ENCODE measurements at regions not wholly inside any gene's neighbourhood (a gene's known extent, or its start where the extent isn't known, plus 50 kb on each side); places are given as distances from the start of the nearest gene placed in this dataset.
"Not testable (repeated sequence)": the region's sequence is repeated elsewhere in the genome, so short reads cannot be mapped to it uniquely, and the experiment has no call there.

DNA sequence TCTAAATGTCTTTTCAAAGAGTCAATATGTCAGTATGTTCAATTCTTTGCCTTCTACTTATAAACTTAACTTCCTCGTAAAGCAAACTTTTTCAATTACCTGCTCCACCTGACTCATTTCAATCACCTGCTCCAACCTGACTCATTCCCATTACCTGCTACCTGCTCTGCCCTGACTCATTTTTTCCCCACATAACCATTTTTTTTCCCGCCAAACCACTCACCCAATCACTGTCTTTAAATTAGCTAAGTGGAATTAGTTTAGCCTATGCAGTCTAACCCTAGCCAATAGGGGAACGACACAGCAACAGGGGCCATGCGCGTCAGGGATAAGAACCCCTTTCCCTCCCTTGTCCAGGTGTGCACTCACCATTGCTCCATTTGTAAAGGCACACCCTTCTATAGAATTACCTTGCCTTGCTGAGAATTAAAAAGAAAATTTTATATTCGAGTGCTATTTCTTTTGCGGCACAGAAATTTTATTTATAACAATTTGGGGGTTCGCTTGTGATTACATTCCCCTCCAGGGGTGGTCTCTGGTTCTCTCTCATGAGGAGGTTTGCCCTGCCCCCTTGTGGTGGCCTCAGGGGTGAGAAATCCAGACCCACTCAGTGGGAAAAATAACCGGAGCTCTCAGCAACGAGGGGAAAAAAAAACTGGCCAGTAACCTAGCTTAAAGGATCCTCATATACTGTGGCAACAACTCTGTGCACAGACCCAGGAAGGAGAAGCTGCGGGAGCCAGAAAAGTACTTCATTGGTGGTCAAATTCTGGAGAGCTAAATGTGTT lies 193.1 kb downstream of the ZNF486 start:
- no peak overlapping the region for H3K27ac Mint-ChIP-seq
- POLR2A ChIA-PET, result no interaction called here
- DNase-seq, result peak; percentile 15

DNA sequence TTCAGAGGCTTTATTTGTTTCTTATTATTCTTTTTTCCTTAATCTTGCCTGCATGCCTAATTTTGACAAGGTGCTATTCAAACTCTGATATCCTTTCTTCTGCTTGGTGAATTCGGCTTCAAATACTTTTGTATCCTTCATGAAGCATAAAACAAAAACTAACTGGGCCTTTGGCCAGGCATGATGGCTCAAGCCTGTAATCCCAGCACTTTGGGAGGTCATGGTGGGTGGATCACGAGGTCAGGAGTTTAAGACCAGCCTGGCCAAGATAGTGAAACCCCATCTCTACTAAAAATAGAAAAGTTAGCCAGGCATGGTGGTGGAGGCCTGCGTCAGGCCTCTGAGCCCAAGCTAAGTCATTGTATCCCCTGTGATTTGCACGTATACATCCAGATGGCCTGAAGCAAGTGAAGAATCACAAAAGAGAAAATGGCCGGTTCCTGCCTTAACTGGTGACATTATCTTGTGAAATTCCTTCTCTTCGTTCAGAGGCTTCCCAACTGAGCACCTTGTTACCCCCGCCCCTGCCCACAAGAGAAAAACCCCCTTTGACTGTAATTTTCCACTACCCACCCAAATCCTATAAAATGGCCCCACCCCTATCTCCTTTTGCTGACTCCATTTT lies 191.9 kb downstream of the ZNF486 start:
- H3K4me1 Mint-ChIP-seq (ENCODE audit: low read depth); POLR2A ChIA-PET; H3K36me3 Mint-ChIP-seq (ENCODE audit: low read depth); H3K27me3 Mint-ChIP-seq; H3K27ac Mint-ChIP-seq; CTCF ChIA-PET; DNase-seq; ATAC-seq; intact Hi-C loops (cut with micrococcal nuclease); H3K4me3 Mint-ChIP-seq: not testable (repeated sequence)
- peaks cover 13% of the 10 kb centered on the region for H3K9me3 Mint-ChIP-seq

More for the DNA sequence above, 193.1 kb downstream of the ZNF486 start:
- CTCF ChIA-PET, result no interaction called here
- peaks cover 16% of the 10 kb centered on the region for H3K9me3 Mint-ChIP-seq
- intact Hi-C loops (cut with micrococcal nuclease), result no loop called here
- TF ChIP-seq, protein P1, sequence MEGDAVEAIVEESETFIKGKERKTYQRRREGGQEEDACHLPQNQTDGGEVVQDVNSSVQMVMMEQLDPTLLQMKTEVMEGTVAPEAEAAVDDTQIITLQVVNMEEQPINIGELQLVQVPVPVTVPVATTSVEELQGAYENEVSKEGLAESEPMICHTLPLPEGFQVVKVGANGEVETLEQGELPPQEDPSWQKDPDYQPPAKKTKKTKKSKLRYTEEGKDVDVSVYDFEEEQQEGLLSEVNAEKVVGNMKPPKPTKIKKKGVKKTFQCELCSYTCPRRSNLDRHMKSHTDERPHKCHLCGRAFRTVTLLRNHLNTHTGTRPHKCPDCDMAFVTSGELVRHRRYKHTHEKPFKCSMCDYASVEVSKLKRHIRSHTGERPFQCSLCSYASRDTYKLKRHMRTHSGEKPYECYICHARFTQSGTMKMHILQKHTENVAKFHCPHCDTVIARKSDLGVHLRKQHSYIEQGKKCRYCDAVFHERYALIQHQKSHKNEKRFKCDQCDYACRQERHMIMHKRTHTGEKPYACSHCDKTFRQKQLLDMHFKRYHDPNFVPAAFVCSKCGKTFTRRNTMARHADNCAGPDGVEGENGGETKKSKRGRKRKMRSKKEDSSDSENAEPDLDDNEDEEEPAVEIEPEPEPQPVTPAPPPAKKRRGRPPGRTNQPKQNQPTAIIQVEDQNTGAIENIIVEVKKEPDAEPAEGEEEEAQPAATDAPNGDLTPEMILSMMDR (IDR thresholded peaks at IDR 0.05), result no peak
- no peaks in the 10 kb centered on the region for H3K27me3 Mint-ChIP-seq
- ATAC-seq, result no peak
- H3K4me1 Mint-ChIP-seq (ENCODE audit: low read depth), result peaks cover 2% of the 10 kb centered on the region
- no peak overlapping the region for H3K4me3 Mint-ChIP-seq
- H3K36me3 Mint-ChIP-seq (ENCODE audit: low read depth), result no peaks in the 10 kb centered on the region

DNA sequence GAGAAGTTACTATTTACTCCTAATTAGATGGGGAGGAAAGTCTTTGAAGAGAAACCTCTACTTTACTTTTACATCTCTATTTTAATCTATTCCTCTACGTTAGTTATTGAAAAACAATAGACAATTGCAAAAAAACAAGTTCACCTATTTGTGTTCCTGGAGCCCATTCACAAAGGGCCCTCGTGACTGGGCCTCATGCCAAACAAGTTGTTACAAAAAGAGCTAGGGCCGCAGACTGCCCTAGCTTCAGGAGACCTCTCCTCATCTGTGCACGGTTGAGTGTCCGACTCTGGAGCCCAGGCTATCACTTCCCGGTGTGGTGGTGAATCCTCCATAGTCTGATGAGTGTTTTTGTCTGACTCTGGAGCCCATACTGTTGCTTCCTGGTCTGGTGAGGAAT lies 190.9 kb downstream of the ZNF486 start:
- ATAC-seq, result no peak
- TF ChIP-seq, protein P1 (IDR thresholded peaks at IDR 0.05), result no peak
- Mint-ChIP-seq H3K27ac (no peak overlapping the region), H3K4me3 (no peak overlapping the region), H3K4me1 (ENCODE audit: low read depth) (peaks cover 2% of the 10 kb centered on the region), H3K36me3 (ENCODE audit: low read depth) (no peaks in the 10 kb centered on the region), H3K27me3 (no peaks in the 10 kb centered on the region), H3K9me3 (peaks cover 13% of the 10 kb centered on the region)
- DNase-seq, result no peak
- intact Hi-C loops (cut with micrococcal nuclease), result no loop called here
- ChIA-PET POLR2A (no interaction called here), CTCF (no interaction called here)

DNA sequence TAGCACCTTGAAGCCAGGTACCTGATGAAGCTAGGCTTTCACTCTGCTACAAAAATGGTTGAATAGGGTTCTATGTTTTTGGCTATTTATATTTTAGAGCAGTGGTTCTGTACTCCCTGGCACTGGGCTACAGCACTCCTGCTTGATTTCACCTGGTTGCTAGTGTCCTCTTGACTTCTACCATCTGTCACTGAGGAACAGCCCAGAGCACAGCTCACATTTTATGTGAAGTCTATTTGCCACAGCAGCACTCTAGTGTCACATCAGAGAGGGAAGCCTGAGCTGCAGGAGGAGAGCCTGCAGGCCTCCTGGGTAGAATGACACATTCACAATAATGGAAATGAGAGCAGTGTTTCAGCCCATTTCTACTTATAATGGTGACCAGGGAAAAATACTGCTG lies 184.2 kb downstream of the ZNF486 start:
- intact Hi-C loops (cut with micrococcal nuclease), result no loop called here
- Mint-ChIP-seq H3K4me3 (no peak overlapping the region), H3K4me1 (ENCODE audit: low read depth) (no peaks in the 10 kb centered on the region), H3K27me3 (no peaks in the 10 kb centered on the region), H3K27ac (no peak overlapping the region), H3K9me3 (no peaks in the 10 kb centered on the region), H3K36me3 (ENCODE audit: low read depth) (no peaks in the 10 kb centered on the region)
- DNase-seq, result no peak
- no peak for ATAC-seq
- CTCF ChIA-PET, result no interaction called here
- TF ChIP-seq, protein P1 (IDR thresholded peaks at IDR 0.05), result no peak
- POLR2A ChIA-PET, result no interaction called here

DNA sequence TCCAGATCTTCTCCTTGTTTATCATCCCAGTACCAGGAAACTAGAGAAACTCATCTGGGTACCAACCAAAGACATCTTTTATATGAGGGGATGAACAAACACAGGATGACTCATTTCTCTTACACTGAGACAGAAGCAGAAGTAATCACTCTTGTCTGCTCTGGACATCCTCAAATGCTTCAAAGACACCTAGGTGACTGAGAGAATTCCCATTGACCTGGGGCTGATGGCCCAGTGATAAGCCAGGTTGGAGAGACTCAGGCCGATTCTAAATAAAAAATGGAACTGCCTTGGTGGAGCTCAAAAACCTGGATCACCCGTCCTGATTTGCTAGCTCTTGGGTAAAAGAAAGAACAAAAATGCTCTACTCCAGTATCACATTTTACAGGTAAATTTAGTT lies 182.2 kb downstream of the ZNF486 start:
- TF ChIP-seq, protein P1 (IDR thresholded peaks at IDR 0.05), result no peak
- Mint-ChIP-seq H3K4me3 (no peak overlapping the region), H3K27ac (no peak overlapping the region), H3K27me3 (no peaks in the 10 kb centered on the region), H3K36me3 (ENCODE audit: low read depth) (no peaks in the 10 kb centered on the region), H3K4me1 (ENCODE audit: low read depth) (no peaks in the 10 kb centered on the region), H3K9me3 (no peaks in the 10 kb centered on the region)
- intact Hi-C loops (cut with micrococcal nuclease), result no loop called here
- ATAC-seq, result no peak
- no peak for DNase-seq
- CTCF ChIA-PET, result no interaction called here
- POLR2A ChIA-PET, result no interaction called here
